ENCODE measurements at regions not wholly inside any gene's neighbourhood (a gene's known extent, or its start where the extent isn't known, plus 50 kb on each side); places are given as distances from the start of the nearest gene placed in this dataset.

- TF ChIP-seq POLR2AphosphoS5 (IDR thresholded peaks at IDR 0.05) (no peak), CTCF (IDR thresholded peaks at IDR 0.05) (no peak), POLR2A (IDR thresholded peaks at IDR 0.05) (no peak)
Measured at GRCh38 chr6:22632581-22633145, 63.3 kb downstream of the HDGFL1 start.
